ENCODE measurements at regions not wholly inside any gene's neighbourhood (a gene's known extent, or its start where the extent isn't known, plus 50 kb on each side); places are given as distances from the start of the nearest gene placed in this dataset.

DNA sequence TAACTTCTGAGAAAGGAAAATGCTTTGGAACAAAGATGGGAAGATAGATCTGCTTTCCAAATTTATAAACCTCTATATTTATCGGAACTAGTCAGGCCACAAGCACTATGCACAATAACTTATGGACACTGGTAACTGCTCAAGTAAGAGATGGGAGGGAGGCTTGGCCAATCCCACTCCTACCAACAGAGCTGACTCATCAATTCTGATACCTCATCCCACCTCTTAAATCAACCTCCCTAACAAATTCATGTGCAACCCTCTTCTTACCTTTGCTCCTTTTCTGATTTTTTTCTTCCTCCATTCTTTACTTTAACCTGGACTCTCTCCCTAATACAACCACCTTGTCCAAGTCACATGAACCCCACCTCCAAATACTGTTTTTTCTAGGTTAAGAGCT is 289.9 kb upstream of the FAM241A start:
- H3K9me3 ChIP-seq (ENCODE audit: insufficient read depth, low read length, severe bottlenecking), result no peaks in the 10 kb centered on the region
- no peak for DNase-seq
- no peaks in the 10 kb centered on the region for H3K79me2 ChIP-seq (ENCODE audit: insufficient read depth, low read length)
- TF ChIP-seq, protein P1, sequence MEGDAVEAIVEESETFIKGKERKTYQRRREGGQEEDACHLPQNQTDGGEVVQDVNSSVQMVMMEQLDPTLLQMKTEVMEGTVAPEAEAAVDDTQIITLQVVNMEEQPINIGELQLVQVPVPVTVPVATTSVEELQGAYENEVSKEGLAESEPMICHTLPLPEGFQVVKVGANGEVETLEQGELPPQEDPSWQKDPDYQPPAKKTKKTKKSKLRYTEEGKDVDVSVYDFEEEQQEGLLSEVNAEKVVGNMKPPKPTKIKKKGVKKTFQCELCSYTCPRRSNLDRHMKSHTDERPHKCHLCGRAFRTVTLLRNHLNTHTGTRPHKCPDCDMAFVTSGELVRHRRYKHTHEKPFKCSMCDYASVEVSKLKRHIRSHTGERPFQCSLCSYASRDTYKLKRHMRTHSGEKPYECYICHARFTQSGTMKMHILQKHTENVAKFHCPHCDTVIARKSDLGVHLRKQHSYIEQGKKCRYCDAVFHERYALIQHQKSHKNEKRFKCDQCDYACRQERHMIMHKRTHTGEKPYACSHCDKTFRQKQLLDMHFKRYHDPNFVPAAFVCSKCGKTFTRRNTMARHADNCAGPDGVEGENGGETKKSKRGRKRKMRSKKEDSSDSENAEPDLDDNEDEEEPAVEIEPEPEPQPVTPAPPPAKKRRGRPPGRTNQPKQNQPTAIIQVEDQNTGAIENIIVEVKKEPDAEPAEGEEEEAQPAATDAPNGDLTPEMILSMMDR (IDR thresholded peaks at IDR 0.05; ENCODE audit: borderline replicate concordance, extremely low read depth, low read length, poor library complexity, severe bottlenecking), result no peak
- no peak for TF ChIP-seq EZH2 (IDR thresholded peaks at IDR 0.05; ENCODE audit: borderline replicate concordance, low read depth, low read length, severe bottlenecking)
- no peaks in the 10 kb centered on the region for H3K4me1 ChIP-seq (ENCODE audit: insufficient read depth, low read length)
- H3K27me3 ChIP-seq (ENCODE audit: insufficient read depth, low read length, poor library complexity), result no peaks in the 10 kb centered on the region
- H4K20me1 ChIP-seq (ENCODE audit: insufficient read depth, low read length), result no peaks in the 10 kb centered on the region
- H3K4me2 ChIP-seq (ENCODE audit: insufficient read depth, low read length), result no peak overlapping the region
- H3K9ac ChIP-seq (ENCODE audit: low read depth, low read length), result no peak overlapping the region
- no peak overlapping the region for H3K4me3 ChIP-seq (ENCODE audit: low read depth in 1 of 2, low read length in 2 of 2)
- H3K27ac ChIP-seq (ENCODE audit: low read length), result no peak overlapping the region
- H2AFZ ChIP-seq (ENCODE audit: low read depth, low read length), result no peak overlapping the region
- no peak for ATAC-seq (ENCODE audit: insufficient read depth, low read depth)
- no peaks in the 10 kb centered on the region for H3K36me3 ChIP-seq (ENCODE audit: insufficient read depth, low read length)

- Histone ChIP-seq H3K9me3 (ENCODE audit: insufficient read depth, low read length, severe bottlenecking) (no peaks in the 10 kb centered on the region), H3K36me3 (ENCODE audit: insufficient read depth, low read length) (no peaks in the 10 kb centered on the region), H2AFZ (ENCODE audit: low read depth, low read length) (no peak overlapping the region), H3K27me3 (ENCODE audit: insufficient read depth, low read length, poor library complexity) (no peaks in the 10 kb centered on the region), H3K4me2 (ENCODE audit: insufficient read depth, low read length) (no peak overlapping the region), H4K20me1 (ENCODE audit: insufficient read depth, low read length) (no peaks in the 10 kb centered on the region), H3K9ac (ENCODE audit: low read depth, low read length) (no peak overlapping the region), H3K79me2 (ENCODE audit: insufficient read depth, low read length) (no peaks in the 10 kb centered on the region), H3K27ac (ENCODE audit: low read length) (no peak overlapping the region), H3K4me3 (ENCODE audit: low read depth in 1 of 2, low read length in 2 of 2) (no peak overlapping the region), H3K4me1 (ENCODE audit: insufficient read depth, low read length) (no peaks in the 10 kb centered on the region)
- ATAC-seq (ENCODE audit: insufficient read depth, low read depth), result no peak
- TF ChIP-seq, protein P1 (IDR thresholded peaks at IDR 0.05; ENCODE audit: borderline replicate concordance, extremely low read depth, low read length, poor library complexity, severe bottlenecking), result no peak
- no peak for TF ChIP-seq EZH2 (IDR thresholded peaks at IDR 0.05; ENCODE audit: borderline replicate concordance, low read depth, low read length, severe bottlenecking)
- DNase-seq, result no peak
Observed at GRCh38 chr4:111864066-111864465, 281.2 kb upstream of the FAM241A start.

DNA sequence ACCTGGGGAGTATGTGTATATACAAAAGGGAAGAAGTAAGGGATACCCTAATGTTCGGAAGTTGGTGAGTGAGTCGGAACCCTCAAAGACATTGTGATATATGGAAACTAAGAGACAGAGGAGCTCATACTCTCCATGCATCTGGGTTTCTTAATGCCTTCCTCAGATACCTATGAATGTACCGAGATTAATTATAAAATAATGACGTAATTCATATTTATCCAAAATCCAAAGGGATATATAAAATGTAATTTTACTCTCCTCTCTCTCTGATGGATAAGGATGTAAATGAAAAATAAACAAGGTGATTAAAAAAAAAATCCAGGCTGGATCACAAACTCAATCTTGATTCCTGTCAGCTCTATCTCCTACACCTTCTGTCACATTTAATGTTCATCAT is 275.9 kb upstream of the FAM241A start:
- TF ChIP-seq, protein P1 (IDR thresholded peaks at IDR 0.05; ENCODE audit: borderline replicate concordance, extremely low read depth, low read length, poor library complexity, severe bottlenecking), result no peak
- TF ChIP-seq EZH2 (IDR thresholded peaks at IDR 0.05; ENCODE audit: borderline replicate concordance, low read depth, low read length, severe bottlenecking), result no peak

GRCh38 chr4:111871802-111872201 is 273.5 kb upstream of the FAM241A start:
- Histone ChIP-seq H3K27ac (ENCODE audit: low read length) (no peak overlapping the region), H3K36me3 (ENCODE audit: insufficient read depth, low read length) (no peaks in the 10 kb centered on the region), H3K4me1 (ENCODE audit: insufficient read depth, low read length) (no peaks in the 10 kb centered on the region), H3K79me2 (ENCODE audit: insufficient read depth, low read length) (no peaks in the 10 kb centered on the region), H2AFZ (ENCODE audit: low read depth, low read length) (no peak overlapping the region), H3K4me3 (ENCODE audit: low read depth in 1 of 2, low read length in 2 of 2) (no peak overlapping the region), H4K20me1 (ENCODE audit: insufficient read depth, low read length) (no peaks in the 10 kb centered on the region), H3K9ac (ENCODE audit: low read depth, low read length) (no peak overlapping the region), H3K9me3 (ENCODE audit: insufficient read depth, low read length, severe bottlenecking) (no peaks in the 10 kb centered on the region), H3K27me3 (ENCODE audit: insufficient read depth, low read length, poor library complexity) (no peaks in the 10 kb centered on the region), H3K4me2 (ENCODE audit: insufficient read depth, low read length) (no peak overlapping the region)
- ATAC-seq (ENCODE audit: insufficient read depth, low read depth) (no peak), DNase-seq (no peak)
- TF ChIP-seq EZH2 (IDR thresholded peaks at IDR 0.05; ENCODE audit: borderline replicate concordance, low read depth, low read length, severe bottlenecking), result no peak

More for the DNA sequence above, 275.9 kb upstream of the FAM241A start:
- ATAC-seq (ENCODE audit: insufficient read depth, low read depth), result no peak
- no peak for DNase-seq
- H3K9me3 ChIP-seq (ENCODE audit: insufficient read depth, low read length, severe bottlenecking), result no peaks in the 10 kb centered on the region
- no peaks in the 10 kb centered on the region for H4K20me1 ChIP-seq (ENCODE audit: insufficient read depth, low read length)
- no peak overlapping the region for H3K9ac ChIP-seq (ENCODE audit: low read depth, low read length)
- no peaks in the 10 kb centered on the region for H3K79me2 ChIP-seq (ENCODE audit: insufficient read depth, low read length)
- no peaks in the 10 kb centered on the region for H3K36me3 ChIP-seq (ENCODE audit: insufficient read depth, low read length)
- no peak overlapping the region for H3K27ac ChIP-seq (ENCODE audit: low read length)
- H3K4me3 ChIP-seq (ENCODE audit: low read depth in 1 of 2, low read length in 2 of 2), result no peak overlapping the region
- H3K4me2 ChIP-seq (ENCODE audit: insufficient read depth, low read length), result no peak overlapping the region
- no peaks in the 10 kb centered on the region for H3K4me1 ChIP-seq (ENCODE audit: insufficient read depth, low read length)
- H3K27me3 ChIP-seq (ENCODE audit: insufficient read depth, low read length, poor library complexity), result no peaks in the 10 kb centered on the region
- H2AFZ ChIP-seq (ENCODE audit: low read depth, low read length), result no peak overlapping the region

Measured in DND-41 (cell line).